HEK293T (cell line): ENCODE measurements at regions not wholly inside any gene's neighbourhood (a gene's known extent, or its start where the extent isn't known, plus 50 kb on each side); places are given as distances from the start of the nearest gene placed in this dataset.
A peak's percentile ranks its signal among the peaks of the same experiment; 100 is the strongest.

Experiments used
- CTCF ChIA-PET: fragments of 350-600 bp; formaldehyde crosslinking; extraction: SDS; loops from one replicate; lab custom pipeline; 2021; ENCODE audit warnings: antibody characterized with exemption, inconsistent platforms; lab: Yijun Ruan, JAX
- POLR2A ChIA-PET: fragments of 350-600 bp; formaldehyde crosslinking; extraction: SDS; loops from one replicate; lab custom pipeline; 2020; ENCODE audit warnings: antibody characterized with exemption, inconsistent platforms; lab: Yijun Ruan, JAX
- DNase-seq: peaks from one replicate; pipeline ENCODE4 v3.0.0; 2012; ENCODE audit warnings: mixed read lengths; ENCODE audit errors: extremely low spot score
- ARNT ChIP-seq: fragments of 450-650 bp; IDR thresholded peaks from 2 replicates; pipeline ENCODE4 v1.6.1; 2017; ENCODE audit warnings: mild to moderate bottlenecking
- BHLHE40 ChIP-seq: fragments of 450-650 bp; IDR thresholded peaks from 2 replicates; pipeline ENCODE4 v1.6.1; 2016; ENCODE audit warnings: mild to moderate bottlenecking, moderate library complexity, borderline replicate concordance
- CTBP1 ChIP-seq: fragments of 450-650 bp; IDR thresholded peaks from 2 replicates; pipeline ENCODE4 v1.6.1; 2016; ENCODE audit warnings: borderline replicate concordance
- ELF4 ChIP-seq: fragments of 450-650 bp; IDR thresholded peaks from 2 replicates; pipeline ENCODE4 v1.6.1; 2017; ENCODE audit warnings: antibody characterized with exemption
- FOXA1 ChIP-seq: fragments of 450-650 bp; IDR thresholded peaks from 2 replicates; pipeline ENCODE4 v1.6.1; 2016; ENCODE audit warnings: mild to moderate bottlenecking
- FOXK2 ChIP-seq: fragments of 450-650 bp; IDR thresholded peaks from 2 replicates; pipeline ENCODE4 v1.6.1; 2016; ENCODE audit warnings: mild to moderate bottlenecking
- FOXM1 ChIP-seq: fragments of 450-650 bp; IDR thresholded peaks from 2 replicates; pipeline ENCODE4 v1.6.1; 2017; ENCODE audit warnings: mild to moderate bottlenecking, borderline replicate concordance
- HDGF ChIP-seq: fragments of 450-650 bp; IDR thresholded peaks from 2 replicates; pipeline ENCODE4 v1.6.1; 2017; ENCODE audit warnings: antibody characterized with exemption, borderline replicate concordance
- L3MBTL2 ChIP-seq: fragments of 450-650 bp; conservative IDR thresholded peaks from 2 replicates; pipeline ENCODE4 v1.6.1; 2016; ENCODE audit warnings: mild to moderate bottlenecking
- LEF1 ChIP-seq: fragments of 450-650 bp; IDR thresholded peaks from 2 replicates; pipeline ENCODE4 v1.6.1; 2017; ENCODE audit warnings: mild to moderate bottlenecking, borderline replicate concordance
- NFRKB ChIP-seq: fragments of 450-650 bp; IDR thresholded peaks from 2 replicates; pipeline ENCODE4 v1.6.1; 2016; ENCODE audit warnings: mild to moderate bottlenecking, moderate library complexity
- PKNOX1 ChIP-seq: fragments of 450-650 bp; IDR thresholded peaks from 2 replicates; pipeline ENCODE4 v1.6.1; 2016
- SP1 ChIP-seq: fragments of 450-650 bp; IDR thresholded peaks from 2 replicates; pipeline ENCODE4 v1.6.1; 2017
- SUZ12 ChIP-seq: fragments of 450-650 bp; IDR thresholded peaks from 2 replicates; pipeline ENCODE4 v1.6.1; 2016; ENCODE audit warnings: mild to moderate bottlenecking
- TARDBP ChIP-seq: fragments of 450-650 bp; IDR thresholded peaks from 2 replicates; pipeline ENCODE4 v1.6.1; 2016
- ZNF384 ChIP-seq: fragments of 450-650 bp; IDR thresholded peaks from 2 replicates; pipeline ENCODE4 v1.6.1; 2016

- DNase-seq = no peak
- POLR2A ChIA-PET = no interaction called here
- CTCF ChIA-PET = no interaction called here
- TF ChIP-seq FOXK2 = no peak
- TF ChIP-seq TARDBP = no peak
- no peak for TF ChIP-seq ARNT
- TF ChIP-seq NFRKB = no peak
- no peak for TF ChIP-seq HDGF
- TF ChIP-seq BHLHE40 = no peak
- no peak for TF ChIP-seq FOXA1
- no peak for TF ChIP-seq ELF4
- TF ChIP-seq CTBP1 = no peak
Measured at GRCh38 chr13:73422973-73423372, 364.2 kb downstream of the KLF5 start.

- POLR2A ChIA-PET = no interaction called here
Measured at GRCh38 chr13:73421310-73421912, 362.6 kb downstream of the KLF5 start.

GRCh38 chr13:73419186-73419585 is 360.4 kb downstream of the KLF5 start:
- CTCF ChIA-PET = no interaction called here
- no peak for DNase-seq
- no peak for TF ChIP-seq ZNF384
- TF ChIP-seq FOXK2 = no peak
- TF ChIP-seq BHLHE40 = no peak
- no peak for TF ChIP-seq L3MBTL2
- TF ChIP-seq ELF4 = no peak
- TF ChIP-seq FOXM1 = no peak
- TF ChIP-seq LEF1 = no peak
- POLR2A ChIA-PET = no interaction called here

More at GRCh38 chr13:73421310-73421912, 362.6 kb downstream of the KLF5 start:
- DNase-seq = no peak
- TF ChIP-seq CTBP1 (no peak), NFRKB (no peak), ARNT (no peak)
- CTCF ChIA-PET = no interaction called here

GRCh38 chr13:73417012-73417615 is 358.3 kb downstream of the KLF5 start:
- peak; percentile 59 for DNase-seq
- no peak for TF ChIP-seq ZNF384
- no peak for TF ChIP-seq FOXA1
- no peak for TF ChIP-seq NFRKB
- no peak for TF ChIP-seq LEF1
- no peak for TF ChIP-seq FOXM1
- TF ChIP-seq TARDBP = no peak
- TF ChIP-seq FOXK2 = no peak
- TF ChIP-seq L3MBTL2 = no peak
- TF ChIP-seq SUZ12 = no peak
- no peak for TF ChIP-seq HDGF
- TF ChIP-seq ARNT = no peak
- no peak for TF ChIP-seq ELF4
- TF ChIP-seq PKNOX1 = no peak
- TF ChIP-seq BHLHE40 = no peak
- POLR2A ChIA-PET = no interaction called here
- CTCF ChIA-PET = no interaction called here

- DNase-seq = no peak
- TF ChIP-seq CTBP1 = no peak
- no peak for TF ChIP-seq L3MBTL2
- no peak for TF ChIP-seq PKNOX1
- no peak for TF ChIP-seq FOXA1
- no peak for TF ChIP-seq FOXM1
- TF ChIP-seq SP1 = no peak
- no peak for TF ChIP-seq FOXK2
- TF ChIP-seq HDGF = no peak
- TF ChIP-seq ARNT = no peak
- TF ChIP-seq LEF1 = no peak
- TF ChIP-seq NFRKB = no peak
- no peak for TF ChIP-seq BHLHE40
- TF ChIP-seq ZNF384 = no peak
- no peak for TF ChIP-seq TARDBP
- TF ChIP-seq SUZ12 = no peak
- no peak for TF ChIP-seq ELF4
- ChIA-PET POLR2A (no interaction called here), CTCF (interaction anchor here (1.2 kb wide), 1 partner anchor 356 kb away, joined by 3 read pairs; no protein-coding TSS in a partner anchor)
Measured at GRCh38 chr13:73416093-73416492, 357.3 kb downstream of the KLF5 start.

- no peak for TF ChIP-seq L3MBTL2
- no peak for TF ChIP-seq SP1
- no peak for TF ChIP-seq SUZ12
- no peak for TF ChIP-seq LEF1
- no peak for TF ChIP-seq CTBP1
- no peak for TF ChIP-seq FOXM1
- TF ChIP-seq NFRKB = no peak
- no peak for TF ChIP-seq FOXK2
- no peak for TF ChIP-seq PKNOX1
- POLR2A ChIA-PET = no interaction called here
- CTCF ChIA-PET = no interaction called here
- DNase-seq = no peak
Measured at GRCh38 chr13:73413656-73414055, 354.9 kb downstream of the KLF5 start.

- ChIA-PET POLR2A (no interaction called here), CTCF (no interaction called here)
- DNase-seq = no peak
- TF ChIP-seq ELF4 = no peak
- TF ChIP-seq SP1 = no peak
- no peak for TF ChIP-seq LEF1
- no peak for TF ChIP-seq L3MBTL2
- no peak for TF ChIP-seq ZNF384
- TF ChIP-seq HDGF = no peak
- TF ChIP-seq SUZ12 = no peak
- TF ChIP-seq FOXK2 = no peak
Measured at GRCh38 chr13:73412933-73413332, 354.1 kb downstream of the KLF5 start.
